Effector CD4-positive, alpha-beta T cell (primary cell): ENCODE measurements at regions not wholly inside any gene's neighbourhood (a gene's known extent, or its start where the extent isn't known, plus 50 kb on each side); places are given as distances from the start of the nearest gene placed in this dataset.
"Not testable (repeated sequence)": the region's sequence is repeated elsewhere in the genome, so short reads cannot be mapped to it uniquely, and the experiment has no call there.

Source experiments
- DNase-seq: peaks from one replicate; pipeline ENCODE4 v3.0.0-alpha.2; 2020

- not testable (repeated sequence) for DNase-seq
Measured at GRCh38 chr2:91659917-91660275, 2968.4 kb downstream of the RPIA start.

DNA sequence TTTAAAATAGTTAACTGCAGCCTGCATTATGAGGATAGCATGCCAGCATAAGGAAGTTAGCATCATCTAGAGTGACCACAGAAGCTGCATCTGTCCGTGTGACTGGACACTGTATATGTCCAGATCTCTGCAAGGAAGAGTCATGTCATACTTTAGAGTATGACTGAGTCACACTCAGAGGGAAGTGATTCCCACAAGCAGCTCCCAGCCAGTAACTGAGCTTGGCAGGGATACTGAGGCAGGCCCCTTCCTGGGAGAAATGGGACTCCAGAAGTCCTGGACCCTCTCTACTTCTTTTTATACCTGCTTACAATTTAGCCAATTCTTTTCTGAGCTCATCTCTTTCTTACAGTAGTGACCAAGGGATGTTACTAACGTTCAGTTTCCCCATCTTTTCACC lies 2975.9 kb downstream of the RPIA start:
- DNase-seq: not testable (repeated sequence)

DNA sequence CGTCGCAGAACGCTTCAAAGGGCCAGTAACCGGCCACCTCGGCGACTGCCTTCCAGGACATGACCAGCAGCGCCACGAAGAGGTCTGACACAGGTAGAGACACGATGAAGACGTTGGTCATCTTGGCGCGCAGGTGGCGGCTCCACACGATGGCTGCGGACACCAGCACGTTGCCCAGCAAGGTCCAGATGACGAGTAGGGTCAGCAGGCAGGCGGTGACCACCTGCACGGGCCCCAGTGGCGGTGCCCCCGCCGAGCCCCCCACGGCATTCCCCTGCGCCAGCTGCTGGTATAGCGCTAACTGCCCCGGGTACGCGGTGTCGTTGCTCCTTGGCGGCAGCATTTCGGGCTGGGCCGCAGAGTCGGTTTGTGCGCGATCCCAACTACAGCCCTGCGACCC lies 2994.1 kb downstream of the RPIA start:
- DNase-seq: not testable (repeated sequence)

- DNase-seq: not testable (repeated sequence)
Measured at GRCh38 chr2:91686046-91686445, 2994.6 kb downstream of the RPIA start.
